Bronchial epithelial cell (primary cell): ENCODE measurements at regions not wholly inside any gene's neighbourhood (a gene's known extent, or its start where the extent isn't known, plus 50 kb on each side); places are given as distances from the start of the nearest gene placed in this dataset.

Experiments
- DNase-seq: peaks from one replicate; pipeline ENCODE4 v3.0.0-alpha.2; 2010; ENCODE audit warnings: low read depth
- FAIRE-seq: peaks from 2 replicates; lab custom pipeline; 2011; peaks lifted over from hg19 to GRCh38; lab: Jason Lieb, UNC
- H3K27me3 ChIP-seq: 2 replicates; pipeline ENCODE4 v1.5.1; 2011; ENCODE audit warnings: low read length; ENCODE audit not compliant: control insufficient read depth, insufficient read depth
- H3K36me3 ChIP-seq: 2 replicates; pipeline ENCODE4 v1.5.1; 2011; ENCODE audit warnings: low read length; ENCODE audit not compliant: control insufficient read depth, insufficient read depth
- H3K4me3 ChIP-seq: 2 replicates; pipeline ENCODE4 v1.5.1; 2011; ENCODE audit warnings: mild to moderate bottlenecking, low read depth, low read length, control low read depth
- CTCF ChIP-seq: IDR thresholded peaks from 2 replicates; pipeline ENCODE4 v1.5.1; 2011; ENCODE audit warnings: mild to moderate bottlenecking, moderate library complexity, low read length, control low read depth, inconsistent platforms; ENCODE audit not compliant: insufficient read depth, severe bottlenecking

- no peaks in the 10 kb centered on the region for H3K36me3 ChIP-seq
- no peak for FAIRE-seq
These were observed 217.6 kb upstream of the CPHXL start for GRCh38 chr16:75943705-75944514.

GRCh38 chr16:75945916-75946457 lies 219.7 kb upstream of the CPHXL start:
- TF ChIP-seq CTCF = no peak
- H3K27me3 ChIP-seq = no peaks in the 10 kb centered on the region
- DNase-seq (no peak), FAIRE-seq (no peak)
- H3K36me3 ChIP-seq = no peaks in the 10 kb centered on the region
- no peak overlapping the region for H3K4me3 ChIP-seq

More at GRCh38 chr16:75943705-75944514, 217.6 kb upstream of the CPHXL start:
- Histone ChIP-seq H3K27me3 (no peaks in the 10 kb centered on the region), H3K4me3 (no peak overlapping the region)
- TF ChIP-seq CTCF = no peak
- no peak for DNase-seq

GRCh38 chr16:75947626-75948239 lies 221.4 kb upstream of the CPHXL start:
- DNase-seq (no peak), FAIRE-seq (no peak)
- H3K4me3 ChIP-seq = no peak overlapping the region
- H3K27me3 ChIP-seq = no peaks in the 10 kb centered on the region
- no peaks in the 10 kb centered on the region for H3K36me3 ChIP-seq
- no peak for TF ChIP-seq CTCF

GRCh38 chr16:75948441-75948840 lies 222.2 kb upstream of the CPHXL start:
- Histone ChIP-seq H3K27me3 (no peaks in the 10 kb centered on the region), H3K4me3 (no peak overlapping the region), H3K36me3 (no peaks in the 10 kb centered on the region)
- DNase-seq = no peak
- no peak for FAIRE-seq
- no peak for TF ChIP-seq CTCF

GRCh38 chr16:75948886-75949285 lies 222.6 kb upstream of the CPHXL start:
- FAIRE-seq (no peak), DNase-seq (no peak)
- Histone ChIP-seq H3K27me3 (no peaks in the 10 kb centered on the region), H3K36me3 (no peaks in the 10 kb centered on the region), H3K4me3 (no peak overlapping the region)
- TF ChIP-seq CTCF = no peak
